Posterior vena cava (tissue), 2 donors: ENCODE measurements at regions not wholly inside any gene's neighbourhood (a gene's known extent, or its start where the extent isn't known, plus 50 kb on each side); places are given as distances from the start of the nearest gene placed in this dataset.

ENCODE experiments used
- DNase-seq: peaks from one replicate; pipeline ENCODE4 v3.0.0-alpha.2; 2020; ENCODE audit warnings: low spot score
- intact Hi-C, 2 donors: fragments of 100-400 bp; cut with DNase I; formaldehyde crosslinking; loops; one replicate each; pipeline versions ENCODE4 v1.14.1 to v1.14.2; 2022 to 2023
- donor health status: DM: yes; HTN: yes; CAD: no.
- donor health status: DM: yes; HTN: yes; CAD: no.

DNA sequence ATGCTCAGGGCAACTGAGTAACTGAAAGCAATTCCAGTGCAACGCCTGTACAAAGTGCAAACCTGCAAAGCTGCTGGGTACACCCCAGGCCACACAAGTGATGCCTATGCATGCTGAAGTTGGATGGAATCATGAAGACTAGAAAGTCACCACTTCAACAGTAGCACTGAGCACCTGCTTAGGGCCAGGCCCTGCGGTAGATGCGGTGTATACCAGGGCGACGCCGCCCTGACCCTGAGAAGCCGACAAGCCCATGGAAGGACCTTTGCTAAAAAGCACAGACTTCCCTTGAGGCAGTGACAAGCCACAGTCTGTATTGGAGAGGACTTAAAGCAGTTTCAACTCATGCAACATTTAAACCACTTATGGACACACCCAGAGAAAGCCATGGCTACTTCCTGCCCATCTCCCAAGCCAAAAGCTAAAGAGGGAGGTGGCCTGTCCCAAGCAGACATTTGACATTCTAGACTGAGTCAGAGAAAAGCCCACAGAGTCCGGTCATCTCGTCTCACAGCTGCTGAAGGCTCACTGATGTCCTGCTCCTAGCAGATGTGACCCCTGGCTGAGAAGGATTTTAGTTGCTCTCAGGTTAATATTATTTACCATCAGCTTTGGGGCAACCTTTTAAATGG is 843.9 kb upstream of the TMEM132C start:
- intact Hi-C loops, result no loop called here
- DNase-seq, result no peak

DNA sequence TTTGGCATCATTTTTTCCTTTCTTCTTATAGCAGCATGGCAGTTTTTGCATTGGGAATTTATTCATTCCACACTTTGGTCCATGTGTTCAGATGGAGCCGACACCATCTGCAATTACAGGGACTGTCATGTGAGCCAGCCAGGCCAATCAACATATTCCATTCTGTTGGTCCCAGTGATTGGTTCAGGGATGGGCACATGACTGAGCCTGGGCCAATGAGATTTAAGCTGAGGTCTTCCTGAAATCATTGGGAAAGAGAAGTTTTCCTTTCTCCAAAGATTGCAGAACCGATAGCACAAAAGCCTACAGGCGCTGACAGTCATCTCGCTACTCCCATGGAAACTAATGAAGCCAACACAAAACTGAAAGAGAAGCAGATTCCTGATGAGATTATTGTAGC is 841.5 kb upstream of the TMEM132C start:
- intact Hi-C loops, result no loop called here
- DNase-seq, result no peak

DNA sequence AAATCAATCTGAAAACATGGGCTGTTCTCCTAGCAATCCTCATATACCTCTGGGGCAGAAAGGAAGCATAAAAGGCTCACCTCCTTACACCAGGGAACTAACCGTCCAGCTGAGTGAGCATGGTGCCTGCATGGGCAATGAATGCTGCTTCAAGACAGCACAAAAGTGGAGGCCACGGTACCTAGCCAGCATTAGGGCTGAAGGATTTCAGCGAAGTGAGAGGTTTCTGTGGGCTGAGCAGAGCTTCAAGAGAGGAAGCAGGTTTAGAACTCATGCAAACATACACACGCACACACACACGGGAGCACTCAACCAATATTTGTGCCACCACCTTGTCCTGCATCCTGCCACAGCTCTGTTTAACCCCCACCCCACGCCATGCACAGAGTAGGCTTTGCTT is 838.5 kb upstream of the TMEM132C start:
- no peak for DNase-seq
- intact Hi-C loops, result no loop called here

DNA sequence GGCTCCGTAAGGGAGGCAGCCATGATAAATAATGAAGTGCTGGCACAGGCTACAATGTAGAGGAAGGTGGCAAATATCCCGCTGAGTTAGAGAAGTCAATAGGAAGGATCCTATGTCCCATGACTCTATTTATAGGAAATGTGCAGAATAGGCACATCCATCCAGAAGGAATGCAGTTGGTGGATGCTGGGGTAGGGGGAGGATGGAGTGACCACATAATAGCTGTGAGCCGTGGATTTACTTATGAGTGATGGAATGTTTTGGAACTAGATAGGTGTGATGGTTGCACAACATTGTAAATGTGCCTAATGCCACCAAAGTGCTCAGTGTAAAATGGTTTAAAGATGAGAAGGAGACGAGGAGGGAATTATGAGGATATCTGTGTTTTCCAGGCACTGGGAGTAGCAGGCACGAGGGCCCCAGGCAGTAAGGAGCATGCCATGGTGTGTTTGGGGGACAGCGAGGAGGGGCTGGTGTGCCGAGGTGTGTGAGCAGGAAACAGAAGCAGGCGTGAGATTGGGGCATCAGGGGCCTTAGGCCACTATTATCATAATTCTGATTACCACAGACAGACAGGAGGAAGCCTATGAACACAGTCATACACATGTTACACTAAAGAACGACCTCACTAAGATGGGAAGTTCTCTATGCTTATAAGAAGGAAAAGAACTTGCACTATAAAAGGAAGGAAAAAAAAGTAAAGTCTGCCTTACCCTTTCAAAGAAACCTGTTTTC is 837.3 kb upstream of the TMEM132C start:
- intact Hi-C loops, result no loop called here
- no peak for DNase-seq

DNA sequence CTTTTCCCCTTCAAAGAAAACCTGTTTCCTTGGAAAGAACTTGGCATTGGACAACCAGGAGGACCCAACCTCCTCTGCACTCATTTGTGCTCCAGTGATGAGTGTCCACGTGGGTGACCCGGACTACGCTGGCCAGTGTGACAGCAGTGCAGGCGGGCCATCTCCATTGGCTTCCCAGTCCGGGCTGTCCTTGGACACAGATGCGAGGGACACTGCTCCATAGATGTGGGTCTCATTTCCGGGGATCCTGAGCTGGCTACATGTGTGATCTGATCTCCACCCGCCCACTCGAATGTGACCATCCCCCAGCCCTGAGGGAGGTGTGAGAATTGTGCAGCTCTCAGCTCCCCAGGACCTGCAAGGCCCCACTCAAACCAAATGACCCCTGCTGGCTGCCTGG is 836.6 kb upstream of the TMEM132C start:
- intact Hi-C loops, result no loop called here

DNA sequence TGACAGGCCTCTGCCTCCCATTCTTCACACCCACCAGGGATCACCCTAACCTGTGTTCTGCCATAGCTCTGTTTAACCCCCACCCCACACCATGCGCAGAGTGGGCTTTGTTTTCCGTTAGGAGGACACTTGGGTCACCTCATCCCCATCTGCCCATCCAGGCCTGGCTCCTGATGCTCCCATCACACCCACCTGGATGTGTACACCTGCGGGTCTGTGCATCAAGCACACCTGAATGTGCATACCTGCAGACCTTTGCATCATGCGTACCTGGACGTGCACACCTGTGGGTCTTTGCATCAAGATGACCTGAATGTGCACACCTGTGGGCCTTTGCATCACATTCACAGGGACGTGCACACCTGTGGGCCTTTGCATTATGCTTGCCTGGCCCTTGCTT is 835.8 kb upstream of the TMEM132C start:
- DNase-seq, result no peak
- intact Hi-C loops, result no loop called here

More for the DNA sequence above, 836.6 kb upstream of the TMEM132C start:
- no peak for DNase-seq

DNA sequence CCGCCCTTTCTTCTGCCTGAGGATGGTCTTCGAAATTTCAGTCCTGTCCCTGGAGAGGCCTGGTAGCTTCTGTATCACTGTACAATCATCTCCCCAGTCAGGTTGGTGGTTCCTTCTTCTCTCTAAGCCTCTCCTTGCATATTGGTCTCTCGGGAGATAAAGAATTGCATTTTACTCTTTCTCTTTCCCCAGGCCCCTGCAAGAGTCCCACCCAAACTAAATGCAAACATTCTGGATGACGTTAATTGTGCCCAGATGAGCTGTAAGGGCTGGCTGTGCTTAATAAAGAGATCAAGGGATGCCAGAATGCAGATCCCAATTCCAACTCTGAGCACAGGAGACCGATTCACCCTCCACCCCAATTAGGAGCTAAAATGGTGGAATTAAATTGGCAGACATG is 835.4 kb upstream of the TMEM132C start:
- intact Hi-C loops, result no loop called here
- no peak for DNase-seq

DNA sequence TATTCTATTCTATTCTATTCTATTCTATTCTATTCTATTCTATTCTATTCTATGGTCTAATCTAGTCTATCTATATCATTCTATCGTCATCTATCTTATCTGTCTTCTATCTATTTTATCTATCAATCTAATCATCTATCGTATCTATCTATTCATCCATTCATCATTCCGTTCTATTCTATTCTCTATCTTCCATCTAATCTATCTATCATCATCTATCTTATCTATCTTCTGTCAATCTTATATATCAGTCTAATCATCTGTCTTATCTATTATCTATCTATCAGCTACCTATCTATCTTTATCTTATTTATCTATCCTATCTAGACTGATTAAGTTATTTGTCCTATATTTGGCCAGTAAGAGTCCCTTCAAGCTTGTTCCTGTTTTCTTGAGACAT is 831.5 kb upstream of the TMEM132C start:
- no peak for DNase-seq
- intact Hi-C loops, result no loop called here

DNA sequence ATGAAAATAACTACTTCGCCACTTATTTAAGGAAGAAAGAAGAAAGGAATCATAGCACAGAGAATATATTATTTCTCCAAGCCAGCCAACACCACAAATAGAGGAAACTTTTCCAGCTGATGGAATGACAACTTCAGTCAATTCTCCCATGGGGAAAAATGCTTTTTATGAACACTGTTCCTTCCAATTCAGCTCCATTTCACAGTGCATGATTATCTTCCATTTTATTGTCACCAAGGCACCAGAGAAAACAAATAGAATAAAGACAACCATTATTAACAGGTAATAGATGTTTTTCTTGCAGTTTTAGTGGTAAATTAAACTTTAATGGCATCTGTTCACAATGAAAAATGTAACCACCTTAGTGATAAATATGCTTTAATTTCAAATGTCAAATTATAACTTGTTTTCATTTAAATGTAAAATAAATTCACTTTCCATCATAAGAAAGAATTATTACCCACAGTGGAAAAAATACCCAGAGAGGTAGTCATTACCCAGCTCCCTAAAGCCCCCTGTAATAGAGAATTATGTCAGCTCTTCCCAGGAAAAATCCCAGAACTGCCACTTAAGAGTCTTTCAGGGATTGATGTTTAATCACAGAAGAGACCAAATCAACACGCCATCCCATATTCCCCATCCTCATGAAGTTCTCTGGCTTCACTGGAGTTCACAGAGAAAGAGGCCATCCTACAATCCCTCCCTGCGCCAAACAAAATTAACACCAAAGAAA is 828.3 kb upstream of the TMEM132C start:
- intact Hi-C loops, result no loop called here

DNA sequence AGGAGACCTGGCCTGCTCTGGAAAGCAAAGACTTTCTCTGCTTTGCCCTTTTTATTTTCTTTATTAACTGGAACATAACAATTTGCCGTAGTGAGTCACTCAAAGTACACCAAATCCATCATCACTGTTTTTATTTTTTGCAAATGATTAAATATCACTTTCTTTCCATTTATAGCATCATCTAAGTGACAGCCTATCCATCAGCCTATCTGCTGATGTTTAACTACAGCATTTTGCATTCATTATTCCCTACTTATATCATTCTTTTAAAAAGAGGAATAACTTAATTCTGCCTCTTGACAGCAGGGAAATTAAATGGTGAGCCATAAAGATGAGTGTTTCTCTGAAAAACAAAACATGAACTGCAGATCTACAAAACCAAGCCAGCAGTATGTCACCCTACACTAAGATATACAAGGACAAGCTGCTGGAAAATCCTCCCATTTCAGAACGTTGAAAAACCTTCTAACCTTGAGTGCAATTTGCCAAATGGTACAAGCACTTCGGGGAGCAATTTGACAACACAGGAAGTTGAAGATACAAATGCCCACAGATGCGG is 821.3 kb upstream of the TMEM132C start:
- DNase-seq, result no peak
- intact Hi-C loops, result no loop called here

More for the DNA sequence above, 828.3 kb upstream of the TMEM132C start:
- DNase-seq, result no peak

DNA sequence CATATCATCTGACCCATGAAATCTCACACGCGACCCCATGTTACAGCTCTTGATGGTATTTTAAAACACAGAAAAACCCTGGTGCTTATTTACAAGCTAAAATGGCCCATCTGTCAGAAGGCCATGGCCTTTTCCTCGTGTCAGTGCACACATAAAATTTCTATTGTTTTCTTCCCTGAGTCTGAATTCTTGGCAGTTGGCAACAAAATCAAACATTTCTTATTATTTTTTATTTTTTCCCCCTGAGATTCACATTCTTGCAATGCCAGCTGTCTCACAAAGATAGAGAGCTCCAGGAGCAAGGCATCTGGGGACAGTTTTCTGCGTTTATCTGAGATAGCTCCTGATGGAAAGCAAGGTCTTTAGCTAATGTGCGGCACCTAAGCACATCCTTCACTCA is 818.1 kb upstream of the TMEM132C start:
- intact Hi-C loops, result no loop called here
- no peak for DNase-seq

DNA sequence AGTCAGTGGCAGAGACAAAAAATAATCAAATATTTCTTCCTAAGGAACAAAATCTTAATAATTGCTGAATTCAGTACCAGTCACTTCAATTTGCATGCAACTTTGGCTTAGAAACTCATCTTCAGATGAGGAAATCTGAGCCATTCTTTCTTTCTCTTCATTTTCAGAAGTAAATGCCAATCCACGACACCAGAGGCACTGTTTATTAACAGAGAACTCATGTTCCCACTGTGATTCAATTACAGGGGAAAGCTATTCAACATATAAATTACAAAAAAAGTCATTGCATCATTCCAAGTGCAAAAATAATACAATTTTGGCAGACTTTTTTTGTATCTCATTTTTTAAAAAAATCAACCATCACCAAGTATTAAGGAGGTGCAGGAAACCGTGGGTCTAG is 816.1 kb upstream of the TMEM132C start:
- no peak for DNase-seq
- intact Hi-C loops, result no loop called here

DNA sequence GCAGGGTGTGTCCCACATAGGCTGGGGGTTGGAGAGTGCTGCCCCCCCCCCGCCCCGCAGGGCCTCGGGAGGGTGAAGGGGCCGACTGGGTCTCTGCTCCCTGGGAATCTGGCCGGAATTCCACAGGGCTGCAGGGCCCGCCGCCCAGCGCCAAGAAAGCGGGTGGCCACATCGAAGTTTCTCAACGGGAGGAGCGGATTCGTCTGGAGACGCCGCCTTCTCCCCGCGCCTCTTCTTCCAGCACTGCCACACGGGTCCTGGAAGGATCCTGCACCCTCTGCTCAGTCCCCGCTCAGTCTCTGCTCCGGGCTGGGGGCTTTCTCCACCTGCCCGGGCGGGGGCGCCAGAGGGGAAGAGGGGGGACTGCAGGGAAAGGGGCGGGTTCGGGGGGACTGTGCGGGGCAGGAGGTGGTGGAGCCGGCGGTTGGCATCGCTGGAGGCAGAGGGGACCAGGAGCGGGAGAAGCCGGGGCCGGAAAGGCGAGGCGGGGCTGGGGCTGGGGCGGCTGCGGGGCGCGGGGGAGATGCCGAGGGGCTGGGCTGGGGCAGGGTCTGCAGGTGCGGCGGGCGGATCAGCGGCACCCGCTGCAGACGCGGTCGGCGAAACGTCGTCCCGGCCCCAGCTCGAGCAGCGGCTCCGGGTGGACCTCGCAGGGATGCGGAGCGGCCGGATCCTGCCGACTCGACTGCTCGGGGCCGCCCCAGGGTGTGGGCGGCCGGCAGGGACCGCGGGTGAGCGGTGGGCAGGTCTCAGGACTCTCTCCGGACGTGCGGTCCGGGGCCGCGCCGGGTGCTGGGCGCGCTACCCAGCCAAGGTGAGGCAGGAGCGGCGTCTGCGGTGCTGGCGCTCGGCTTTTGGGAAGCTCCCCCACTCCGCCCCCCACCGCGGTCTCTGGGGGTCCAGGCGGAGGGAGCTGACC is 811.4 kb upstream of the TMEM132C start:
- DNase-seq, result peak; percentile 66
- intact Hi-C loops, result no loop called here

DNA sequence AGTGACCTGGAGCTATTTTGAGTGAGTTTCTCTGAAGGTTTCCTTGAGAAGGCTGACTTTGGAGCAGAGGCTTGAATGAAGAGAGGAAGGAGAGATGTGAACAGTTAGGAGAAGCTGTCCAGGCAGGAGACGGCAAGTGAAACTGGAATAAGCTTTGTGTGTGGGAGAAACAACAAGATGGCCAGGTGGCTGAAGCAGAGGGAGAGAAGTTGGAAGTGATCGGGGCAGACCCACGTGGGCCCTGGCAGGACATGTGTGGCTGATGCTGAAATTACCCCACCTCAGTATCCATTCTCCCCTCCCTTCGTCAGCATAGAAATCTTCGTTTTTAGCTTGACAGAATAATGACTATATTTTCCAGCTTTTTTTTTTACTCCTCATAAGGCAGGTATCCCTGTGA is 809.2 kb upstream of the TMEM132C start:
- intact Hi-C loops, result no loop called here

DNA sequence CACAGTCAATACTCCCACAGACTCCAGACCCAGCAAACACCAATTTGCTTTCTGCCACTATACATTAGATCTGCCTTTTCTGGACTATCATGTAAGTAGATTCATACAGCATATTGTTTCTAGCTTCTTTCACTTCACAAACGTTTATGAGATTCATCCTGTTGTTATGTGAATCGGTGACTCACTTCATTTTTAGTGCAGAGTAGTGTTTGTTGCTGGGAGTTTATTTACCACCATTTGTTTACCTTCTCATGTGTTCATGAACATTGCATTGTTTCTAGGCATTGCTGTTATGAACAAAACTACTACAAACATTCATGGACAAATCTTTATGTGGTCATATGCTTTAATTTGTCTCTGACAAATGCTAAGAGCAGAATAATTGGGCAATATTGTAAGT is 807.8 kb upstream of the TMEM132C start:
- intact Hi-C loops, result no loop called here
- DNase-seq, result no peak

More for the DNA sequence above, 809.2 kb upstream of the TMEM132C start:
- DNase-seq, result no peak

DNA sequence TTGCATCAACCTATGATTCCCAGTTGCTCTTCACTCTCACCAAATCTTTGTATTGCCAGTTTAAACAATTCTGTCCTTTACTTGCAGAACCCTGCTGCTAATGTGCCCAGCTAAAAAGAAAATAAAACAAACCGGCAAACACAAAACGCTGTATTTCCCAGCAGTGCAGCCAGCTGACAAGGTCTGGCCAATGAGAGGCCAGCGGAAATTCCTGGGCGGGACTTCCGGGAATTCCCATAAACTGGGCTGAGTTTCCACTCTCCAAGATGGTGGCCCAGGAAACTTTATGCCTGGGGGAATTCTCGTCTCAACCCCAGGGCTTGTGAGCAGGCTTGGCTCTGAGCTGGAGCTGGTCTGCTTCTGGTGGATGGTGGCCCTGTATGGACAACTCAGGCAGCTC is 807.3 kb upstream of the TMEM132C start:
- intact Hi-C loops, result no loop called here
- no peak for DNase-seq

DNA sequence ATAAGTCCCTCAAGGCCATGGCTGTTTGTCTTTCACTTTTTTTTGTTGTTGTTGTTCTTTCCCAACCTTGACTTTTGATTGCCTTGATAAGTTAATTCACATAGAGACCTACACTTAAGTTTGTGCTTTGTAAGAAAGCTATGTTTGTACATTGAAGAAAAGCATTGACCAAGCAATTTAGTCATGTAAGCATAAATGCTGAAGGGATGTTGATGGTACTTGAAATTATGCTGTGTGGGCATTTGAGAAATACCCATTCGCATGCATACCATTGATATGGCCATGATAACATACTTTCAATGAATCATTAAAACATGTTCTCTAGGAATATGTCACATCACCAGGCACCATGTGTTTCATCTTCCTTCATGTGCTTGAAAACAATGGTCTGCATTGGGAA is 803.7 kb upstream of the TMEM132C start:
- intact Hi-C loops, result no loop called here
- no peak for DNase-seq

DNA sequence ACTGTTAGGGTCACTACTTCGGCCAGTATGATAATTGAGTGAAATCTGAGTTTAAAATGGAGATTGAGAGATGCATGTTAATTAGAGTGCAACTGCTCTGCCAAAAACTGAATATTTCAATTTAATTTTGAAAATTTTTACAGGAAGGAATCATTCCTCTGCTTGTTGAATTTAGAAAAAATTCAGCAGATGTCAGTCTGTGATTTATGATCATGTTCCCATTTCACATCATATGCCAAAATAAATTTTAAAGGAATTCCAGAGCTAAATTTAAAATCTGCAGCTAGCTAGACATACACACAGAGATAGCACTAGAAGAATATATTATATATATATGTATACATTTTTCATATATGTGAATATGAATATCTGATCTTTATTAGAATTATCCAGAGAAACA is 797.6 kb upstream of the TMEM132C start:
- no peak for DNase-seq
- intact Hi-C loops, result no loop called here

DNA sequence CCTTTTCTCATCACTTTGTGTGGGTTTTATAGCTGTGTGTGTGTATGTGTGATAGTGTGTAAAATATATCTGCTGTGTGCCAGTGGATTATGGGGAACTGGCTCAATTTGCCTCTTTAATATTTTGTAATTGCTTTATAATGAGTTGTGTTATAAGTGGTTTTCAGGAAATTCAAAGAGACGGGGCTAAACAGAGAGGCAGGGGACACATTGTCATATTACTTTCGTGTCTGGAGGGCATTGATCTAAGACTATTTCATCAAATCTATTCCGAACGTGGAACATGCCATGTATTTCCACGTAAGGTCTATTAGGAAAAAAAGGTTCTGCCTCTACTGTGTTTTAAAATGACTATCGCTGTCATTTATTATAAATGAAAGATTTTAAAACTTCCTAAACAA is 793.2 kb upstream of the TMEM132C start:
- intact Hi-C loops, result no loop called here
- no peak for DNase-seq
